ENCODE measurements at regions not wholly inside any gene's neighbourhood (a gene's known extent, or its start where the extent isn't known, plus 50 kb on each side); places are given as distances from the start of the nearest gene placed in this dataset.

DNA sequence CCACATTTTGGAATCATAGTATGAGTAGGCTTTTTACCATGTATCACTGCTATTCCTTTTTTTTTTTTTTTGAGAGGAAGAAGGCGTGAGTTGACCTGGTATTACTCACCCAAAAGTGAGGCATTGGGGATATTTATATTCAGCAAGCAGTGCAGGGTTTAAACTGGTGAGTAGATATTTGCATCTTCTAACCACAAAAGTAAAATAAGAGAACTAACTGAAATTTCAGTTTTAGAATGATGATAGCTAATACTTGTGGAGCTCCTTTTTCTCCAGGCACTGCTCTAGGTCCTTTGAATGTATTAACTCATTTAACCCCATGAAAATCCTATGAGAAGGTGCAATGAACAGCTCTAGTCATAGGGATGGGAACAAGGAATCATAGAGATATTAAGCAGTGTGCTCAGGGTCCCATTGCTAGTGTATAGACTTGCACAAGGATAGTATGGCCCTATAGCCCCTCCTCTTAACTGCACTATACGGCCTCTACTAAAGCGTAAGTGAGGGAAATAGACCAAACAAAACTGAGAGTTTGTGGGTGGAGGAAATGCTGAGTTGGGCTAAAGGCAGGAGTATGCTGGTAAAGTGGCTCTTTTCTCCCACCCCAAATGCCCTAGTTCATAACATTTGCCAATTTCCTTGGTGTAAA is 104.3 kb upstream of the MAX start:
- TF ChIP-seq CTCF (IDR thresholded peaks at IDR 0.05) (no peak), POLR2A (IDR thresholded peaks at IDR 0.05) (no peak), POLR2AphosphoS5 (IDR thresholded peaks at IDR 0.05) (no peak), EP300 (IDR thresholded peaks at IDR 0.05) (no peak)

All from upper lobe of left lung (tissue), 4 donors.